Loucy (cell line): ENCODE measurements at regions not wholly inside any gene's neighbourhood (a gene's known extent, or its start where the extent isn't known, plus 50 kb on each side); places are given as distances from the start of the nearest gene placed in this dataset.

Experiments
- CTCF ChIP-seq: fragments of 200-600 bp; sonication (generic); conservative IDR thresholded peaks from 2 replicates; pipeline ENCODE4 v1.5.1; 2014; ENCODE audit warnings: mild to moderate bottlenecking, antibody characterized with exemption, low read length
- EZH2phosphoT487 ChIP-seq: fragments of 200-600 bp; IDR thresholded peaks from 2 replicates; pipeline ENCODE4 v1.6.1; 2018; ENCODE audit warnings: antibody characterized with exemption, mild to moderate bottlenecking, moderate library complexity, borderline replicate concordance

DNA sequence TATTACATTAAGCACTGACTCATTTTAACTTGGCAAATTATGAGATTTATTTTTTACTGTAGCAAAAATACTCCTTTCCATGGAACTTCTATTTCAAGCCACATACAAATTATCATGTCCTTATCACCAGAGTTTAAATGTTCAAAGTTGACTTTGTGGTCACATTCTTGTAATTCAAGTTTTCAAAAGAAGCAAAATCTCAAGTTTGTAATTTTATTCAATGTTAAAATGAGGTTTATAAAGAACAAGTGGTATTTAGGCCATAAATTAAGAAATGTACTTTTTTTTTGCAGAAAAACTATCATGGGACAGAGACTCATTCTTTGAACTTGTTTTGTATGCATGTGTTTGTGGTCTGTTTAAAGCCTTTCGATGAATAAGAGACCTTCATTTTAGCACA is 811.5 kb downstream of the TENT5A start:
- TF ChIP-seq CTCF (no peak), EZH2phosphoT487 (no peak)
